Small intestine (tissue), 7 donors: ENCODE measurements at regions not wholly inside any gene's neighbourhood (a gene's known extent, or its start where the extent isn't known, plus 50 kb on each side); places are given as distances from the start of the nearest gene placed in this dataset.
"Not testable (repeated sequence)": the region's sequence is repeated elsewhere in the genome, so short reads cannot be mapped to it uniquely, and the experiment has no call there.

Experiments
- DNase-seq, 2 donors: peaks; one replicate each; pipeline versions ENCODE4 v3.0.0 to v3.0.0-alpha.2; 2013
- FAIRE-seq: peaks from 2 replicates; lab custom pipeline; 2012; peaks lifted over from hg19 to GRCh38; lab: Jason Lieb, UNC
- H3K27ac ChIP-seq, 3 donors: one replicate each; pipeline ENCODE4 v1.5.1; 2013; ENCODE audit warnings: low read length in 2 of 3, mild to moderate bottlenecking in 2 of 3, control low read depth in 1 of 3, inconsistent platforms in 1 of 3, low read depth in 1 of 3, moderate library complexity in 1 of 3
- H3K27me3 ChIP-seq, 3 donors: one replicate each; pipeline ENCODE4 v1.6.1; 2013; ENCODE audit warnings: low read length in 3 of 3, inconsistent platforms in 1 of 3; ENCODE audit not compliant: control insufficient read depth in 3 of 3, insufficient read depth in 3 of 3
- H3K36me3 ChIP-seq, 3 donors: one replicate each; pipeline ENCODE4 v1.6.1; 2013; ENCODE audit warnings: low read length in 3 of 3, inconsistent platforms in 1 of 3, low read depth in 1 of 3, mild to moderate bottlenecking in 1 of 3, moderate library complexity in 1 of 3; ENCODE audit not compliant: control insufficient read depth in 3 of 3, insufficient read depth in 2 of 3
- H3K4me1 ChIP-seq, 3 donors: one replicate each; pipeline ENCODE4 v1.6.1; 2013; ENCODE audit warnings: low read length in 2 of 3, inconsistent platforms in 1 of 3, low read depth in 1 of 3, mild to moderate bottlenecking in 1 of 3, moderate library complexity in 1 of 3; ENCODE audit not compliant: control insufficient read depth in 3 of 3, insufficient read depth in 2 of 3
- H3K4me3 ChIP-seq, 3 donors: one replicate each; pipeline ENCODE4 v1.5.1; 2013; ENCODE audit warnings: low read length in 3 of 3, control low read depth in 1 of 3, inconsistent platforms in 1 of 3, low read depth in 1 of 3, mild to moderate bottlenecking in 1 of 3, moderate library complexity in 1 of 3
- H3K9me3 ChIP-seq, 2 donors: one replicate each; pipeline ENCODE4 v1.6.1; 2013; ENCODE audit warnings: low read depth in 1 of 2, low read length in 1 of 2; ENCODE audit not compliant: control insufficient read depth in 2 of 2, insufficient read depth in 1 of 2
- WGBS, 3 donors: extraction: QIAGEN DNeasy Blood & Tissue Kit; methylation state at CpG; one replicate each; pipeline ENCODE4 v1.1.7; 2013; 5-methylcytosine and 5-hydroxymethylcytosine counted together
- donor health status: healthy with polysubstance abuse.
- donor health status: control.
- donor health status: control.
- donor health status: Bipolar disorder and iron deficiency.
- donor health status: healthy.

DNA sequence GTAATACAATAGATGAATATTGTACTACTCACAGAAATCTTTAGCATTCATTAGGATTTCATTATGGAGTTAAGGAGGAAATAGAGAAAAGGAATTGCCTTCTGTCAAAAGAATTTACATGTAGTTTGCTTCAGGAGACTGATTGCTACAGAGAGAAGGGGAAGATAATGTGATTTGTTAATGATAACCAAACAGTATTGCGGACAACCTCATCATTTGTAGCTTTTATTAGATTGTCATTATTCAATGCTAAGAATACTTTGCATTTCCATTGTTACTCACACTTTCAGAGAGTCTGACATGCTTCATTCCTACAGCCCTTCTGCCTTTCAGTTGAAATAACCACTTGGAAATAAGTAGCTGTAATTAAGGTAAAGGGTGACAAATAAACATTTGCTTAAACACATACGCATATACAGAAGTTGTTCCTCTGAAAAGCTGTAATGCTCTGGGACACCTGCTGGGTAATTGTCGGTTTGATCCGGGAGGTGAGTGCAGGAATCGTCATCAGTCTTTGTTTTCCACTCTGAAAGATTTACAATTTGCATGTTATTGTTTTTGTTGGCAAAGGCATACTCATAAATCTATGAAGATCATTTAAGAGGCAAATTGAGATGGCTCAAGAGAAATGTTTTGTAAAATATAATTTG, 600.2 kb downstream of the TRHDE start:
- 53 to 60% (median 59%) methylated on average over 5 of the region's 5 CpGs for WGBS, 3 donors
- DNase-seq (no peak), FAIRE-seq (no peak)
- Histone ChIP-seq H3K36me3 (no peaks in the 10 kb centered on the region), H3K4me1 (no peaks in the 10 kb centered on the region), H3K27me3 (no peaks in the 10 kb centered on the region), H3K4me3 (no peak overlapping the region), H3K9me3 (no peaks in the 10 kb centered on the region), H3K27ac (no peak overlapping the region)

DNA sequence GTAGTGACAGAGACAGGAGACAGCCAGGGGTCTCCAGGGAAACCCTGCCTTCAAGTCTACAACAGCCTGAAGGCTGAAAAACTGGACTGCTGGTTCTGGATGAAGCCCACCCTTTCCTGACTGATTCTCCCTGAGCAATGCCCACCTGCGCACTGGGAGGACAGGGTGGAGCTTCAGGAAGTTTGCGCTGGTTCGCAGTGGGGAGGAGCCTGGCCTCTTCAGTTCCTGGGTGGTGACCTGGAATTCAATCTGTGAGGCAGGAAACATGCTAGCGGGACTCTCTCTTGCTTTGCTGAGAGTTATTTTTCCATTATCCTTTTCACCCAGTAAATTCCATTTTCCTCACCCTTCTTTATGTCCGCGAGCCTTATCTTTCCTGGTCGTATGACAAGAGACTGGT, 600.8 kb downstream of the TRHDE start:
- WGBS, 3 donors, result 83 to 85% (median 85%) methylated on average over 7 of the region's 7 CpGs
- no peaks in the 10 kb centered on the region for H3K36me3 ChIP-seq
- H3K4me3 ChIP-seq, result no peak overlapping the region
- no peak overlapping the region for H3K27ac ChIP-seq
- DNase-seq, result no peak
- no peaks in the 10 kb centered on the region for H3K4me1 ChIP-seq
- no peak for FAIRE-seq
- H3K27me3 ChIP-seq, result no peaks in the 10 kb centered on the region
- H3K9me3 ChIP-seq, result no peaks in the 10 kb centered on the region

GRCh38 chr12:72876092-72876491, 603.9 kb downstream of the TRHDE start:
- Histone ChIP-seq H3K27ac (no peak overlapping the region), H3K4me1 (no peaks in the 10 kb centered on the region), H3K27me3 (no peaks in the 10 kb centered on the region), H3K4me3 (no peak overlapping the region), H3K9me3 (peaks cover 0 to 9% of the 10 kb centered on the region in 2 donors), H3K36me3 (no peaks in the 10 kb centered on the region)
- no peak for DNase-seq
- FAIRE-seq, result no peak

DNA sequence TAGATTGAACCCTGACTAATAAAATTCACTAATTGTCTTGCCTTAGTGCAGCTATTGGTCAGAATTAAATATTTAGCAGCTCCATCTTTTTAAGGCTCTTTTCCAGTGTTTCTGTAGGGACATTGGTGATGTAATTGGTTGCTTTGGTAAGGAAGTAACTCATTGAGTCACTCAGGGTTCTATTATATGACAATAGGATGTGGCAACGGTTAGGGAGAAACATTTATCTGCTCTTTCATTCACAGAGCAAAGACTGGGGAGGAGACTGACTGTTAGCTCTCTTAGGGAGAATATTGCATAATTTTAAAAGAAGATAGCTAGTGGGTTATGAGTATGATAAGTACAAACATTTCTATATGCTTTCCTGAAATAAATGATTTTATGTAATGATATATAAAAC, 616.5 kb downstream of the TRHDE start:
- Histone ChIP-seq H3K27me3 (no peaks in the 10 kb centered on the region), H3K27ac (no peak overlapping the region), H3K4me1 (no peaks in the 10 kb centered on the region), H3K36me3 (no peaks in the 10 kb centered on the region), H3K4me3 (no peak overlapping the region), H3K9me3 (no peaks in the 10 kb centered on the region)
- 15 to 37% (median 17%) methylated on average over 1 of the region's 1 CpG for WGBS, 3 donors
- DNase-seq, result no peak
- no peak for FAIRE-seq

DNA sequence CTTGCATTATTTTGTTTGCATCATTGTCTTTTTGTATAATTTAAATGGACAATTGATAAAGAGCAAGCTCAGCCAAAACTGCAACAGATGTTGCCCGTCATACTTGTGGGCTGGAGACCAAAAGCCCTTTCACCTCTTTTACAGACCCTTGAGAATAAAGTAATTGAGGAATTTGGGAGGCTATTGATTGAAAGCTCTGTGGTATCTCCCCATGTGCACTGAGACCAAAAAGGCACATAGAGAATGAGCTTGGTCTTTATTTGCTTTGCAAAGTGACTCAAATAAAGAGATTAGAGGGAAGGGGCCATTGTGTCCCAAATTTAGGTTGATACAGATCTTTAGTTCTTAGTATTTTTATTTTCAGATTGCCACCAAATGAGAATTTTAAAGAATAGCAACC, 617.6 kb downstream of the TRHDE start:
- no peak for FAIRE-seq
- no peak for DNase-seq
- WGBS, 3 donors, result 24 to 52% (median 40%) methylated on average over 1 of the region's 1 CpG
- Histone ChIP-seq H3K36me3 (no peaks in the 10 kb centered on the region), H3K27me3 (no peaks in the 10 kb centered on the region), H3K4me1 (no peaks in the 10 kb centered on the region), H3K27ac (no peak overlapping the region), H3K9me3 (no peaks in the 10 kb centered on the region), H3K4me3 (no peak overlapping the region)

GRCh38 chr12:72901685-72902084, 629.5 kb downstream of the TRHDE start:
- Histone ChIP-seq H3K36me3 (no peaks in the 10 kb centered on the region), H3K27me3 (no peaks in the 10 kb centered on the region), H3K4me3 (no peak overlapping the region), H3K4me1 (no peaks in the 10 kb centered on the region), H3K27ac (no peak overlapping the region), H3K9me3 (no peaks in the 10 kb centered on the region)
- no peak for FAIRE-seq
- no peak for DNase-seq
- WGBS, 3 donors, result 60 to 72% (median 66%) methylated on average over 1 of the region's 1 CpG

DNA sequence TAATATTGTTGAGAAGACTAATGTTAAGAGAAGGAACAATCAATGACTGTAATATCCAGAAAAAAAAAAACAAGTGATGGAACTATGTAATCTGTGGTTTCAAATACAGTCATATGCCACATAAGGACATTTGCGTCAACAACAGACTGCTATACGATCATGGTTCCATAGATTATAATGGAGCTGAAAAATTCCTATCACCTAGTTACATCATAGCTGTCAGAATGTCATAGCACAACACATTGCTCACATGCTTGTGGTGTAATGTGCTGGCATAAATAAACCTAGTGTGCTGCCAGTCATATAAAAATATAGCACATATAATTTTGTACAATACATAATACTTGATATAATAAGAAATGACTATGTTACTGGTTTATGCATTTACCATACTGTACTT, 653.5 kb downstream of the TRHDE start:
- H3K9me3 ChIP-seq, result no peaks in the 10 kb centered on the region
- H3K36me3 ChIP-seq, result no peaks in the 10 kb centered on the region
- no peak overlapping the region for H3K4me3 ChIP-seq
- no peak for DNase-seq
- no peak overlapping the region for H3K27ac ChIP-seq
- no peaks in the 10 kb centered on the region for H3K4me1 ChIP-seq
- H3K27me3 ChIP-seq, result no peaks in the 10 kb centered on the region
- no peak for FAIRE-seq
- 95 to 98% (median 95%) methylated on average over 2 of the region's 2 CpGs for WGBS, 3 donors

DNA sequence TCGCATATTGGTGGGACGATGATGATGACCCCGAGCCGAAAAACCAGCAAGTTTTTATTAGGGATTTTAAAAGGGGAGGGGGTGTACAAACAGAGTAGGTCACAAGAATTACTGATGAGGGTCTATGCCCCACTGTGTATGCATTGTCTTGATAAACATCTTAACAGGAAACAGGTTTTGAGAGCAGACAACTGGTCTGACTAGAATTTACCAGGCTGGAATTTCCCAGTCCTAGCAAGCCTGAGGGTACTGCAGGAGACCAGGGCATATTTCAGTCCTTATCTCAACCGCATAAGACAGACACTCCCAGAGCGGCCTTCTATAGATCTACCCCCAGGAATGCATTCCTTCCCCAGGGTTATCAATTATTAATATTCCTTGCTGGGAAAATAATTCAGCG, 659.7 kb downstream of the TRHDE start:
- H3K4me1 ChIP-seq, H3K27me3 ChIP-seq, DNase-seq, FAIRE-seq, H3K27ac ChIP-seq, H3K9me3 ChIP-seq, H3K4me3 ChIP-seq, H3K36me3 ChIP-seq: not testable (repeated sequence)
- WGBS, 3 donors, result 90 to 94% (median 93%) methylated on average over 7 of the region's 7 CpGs

DNA sequence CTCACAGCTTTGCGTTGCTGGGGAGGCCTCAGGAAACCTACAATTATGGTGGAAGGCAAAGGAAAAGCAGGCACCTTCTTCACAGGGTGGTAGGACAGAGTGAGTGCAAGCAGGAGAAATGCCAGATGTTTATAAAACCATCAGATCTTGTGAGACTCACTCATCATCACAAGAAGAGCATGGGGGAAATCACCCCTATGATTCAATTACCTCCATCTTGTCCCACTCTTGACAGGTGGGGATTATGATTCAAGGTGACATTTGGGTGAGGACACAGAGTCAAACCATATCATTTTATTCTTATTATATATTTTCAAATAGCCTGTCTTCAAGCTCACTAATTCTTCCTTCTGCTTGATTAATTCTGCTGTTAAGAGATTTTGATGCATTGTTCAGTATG, 665.3 kb downstream of the TRHDE start:
- Histone ChIP-seq H3K27me3 (no peaks in the 10 kb centered on the region), H3K9me3 (peaks cover 2 to 7% of the 10 kb centered on the region in 2 donors), H3K36me3 (no peaks in the 10 kb centered on the region), H3K4me1 (no peaks in the 10 kb centered on the region), H3K4me3 (no peak overlapping the region), H3K27ac (no peak overlapping the region)
- WGBS, 3 donors, result 83 to 87% (median 87%) methylated on average over 1 of the region's 1 CpG
- no peak for FAIRE-seq
- no peak for DNase-seq
